Activated CD4-positive, alpha-beta T cell treated with anti-CD3 and anti-CD28 coated beads for 4 hours (primary cell): ENCODE measurements at regions not wholly inside any gene's neighbourhood (a gene's known extent, or its start where the extent isn't known, plus 50 kb on each side); places are given as distances from the start of the nearest gene placed in this dataset.
A peak's percentile ranks its signal among the peaks of the same experiment; 100 is the strongest.
"Not testable (repeated sequence)": the region's sequence is repeated elsewhere in the genome, so short reads cannot be mapped to it uniquely, and the experiment has no call there.

ENCODE experiments used
- DNase-seq, 2 donors: peaks; one replicate each; pipeline ENCODE4 v3.0.0-alpha.2; 2020

- no peak for DNase-seq
Measured at GRCh38 chr7:140283472-140283871, 106.7 kb upstream of the KDM7A start.

- no peak for DNase-seq
Measured at GRCh38 chr7:140281960-140282359, 105.2 kb upstream of the KDM7A start.

GRCh38 chr7:140281255-140281654 lies 104.5 kb upstream of the KDM7A start:
- DNase-seq: no peak

GRCh38 chr7:140276001-140276400 lies 99.2 kb upstream of the KDM7A start:
- DNase-seq: no peak

GRCh38 chr7:140275069-140275965 lies 98.5 kb upstream of the KDM7A start:
- DNase-seq: no peak

- no peak for DNase-seq
Measured at GRCh38 chr7:140273417-140273816, 96.6 kb upstream of the KDM7A start.

- not testable (repeated sequence) for DNase-seq
Measured at GRCh38 chr7:140271643-140271968, 94.8 kb upstream of the KDM7A start.

- no peak for DNase-seq
Measured at GRCh38 chr7:140269004-140269638, 92.3 kb upstream of the KDM7A start.

- DNase-seq: no peak
Measured at GRCh38 chr7:140267381-140268226, 90.8 kb upstream of the KDM7A start.

GRCh38 chr7:140263277-140263676 lies 86.5 kb upstream of the KDM7A start:
- DNase-seq: peak; percentile 8 to 10

- DNase-seq: no peak
Measured at GRCh38 chr7:140262242-140262903, 85.6 kb upstream of the KDM7A start.

- no peak for DNase-seq
Measured at GRCh38 chr7:140261522-140261921, 84.7 kb upstream of the KDM7A start.

- DNase-seq: no peak
Measured at GRCh38 chr7:140261105-140261486, 84.3 kb upstream of the KDM7A start.

- DNase-seq: no peak
Measured at GRCh38 chr7:140260352-140261104, 83.7 kb upstream of the KDM7A start.

- not testable (repeated sequence) for DNase-seq
Measured at GRCh38 chr7:140257278-140257677, 80.5 kb upstream of the KDM7A start.

GRCh38 chr7:140254976-140255375 lies 78.2 kb upstream of the KDM7A start:
- DNase-seq: not testable (repeated sequence)

GRCh38 chr7:140249036-140249806 lies 72.4 kb upstream of the KDM7A start:
- DNase-seq: no peak

- no peak for DNase-seq
Measured at GRCh38 chr7:140247559-140247958, 70.8 kb upstream of the KDM7A start.

- no peak for DNase-seq
Measured at GRCh38 chr7:140245611-140246105, 68.9 kb upstream of the KDM7A start.

- no peak for DNase-seq
Measured at GRCh38 chr7:140242057-140243031, 65.6 kb upstream of the KDM7A start.
